AG04450 (cell line): ENCODE measurements at regions not wholly inside any gene's neighbourhood (a gene's known extent, or its start where the extent isn't known, plus 50 kb on each side); places are given as distances from the start of the nearest gene placed in this dataset.

Experiments used
- CTCF ChIA-PET: fragments of 300-600, 350-600 bp; formaldehyde crosslinking; extraction: SDS; loops from one replicate; lab custom pipeline; 2022; ENCODE audit warnings: antibody characterized with exemption, inconsistent platforms; lab: Charles Lee
- POLR2A ChIA-PET: fragments of 350-600 bp; formaldehyde crosslinking; extraction: SDS; loops from one replicate; lab custom pipeline; 2021; ENCODE audit warnings: antibody characterized with exemption, inconsistent platforms; lab: Yijun Ruan, JAX
- DNase-seq: peaks from one replicate; pipeline ENCODE4 v3.0.0-alpha.2; 2011; ENCODE audit warnings: low read depth, low spot score
- H3K27ac ChIP-seq: one replicate; pipeline ENCODE4 v1.5.1; 2012; ENCODE audit warnings: low read depth, low read length, control low read depth
- H3K27me3 ChIP-seq: one replicate; pipeline ENCODE4 v1.6.0; 2012; ENCODE audit warnings: low read length; ENCODE audit not compliant: control insufficient read depth, insufficient read depth
- H3K4me3 ChIP-seq: 2 replicates; pipeline ENCODE4 v1.5.1; 2011; ENCODE audit warnings: mild to moderate bottlenecking, low read depth, low read length, control low read depth
- H3K9me3 ChIP-seq: 2 replicates; pipeline ENCODE4 v1.5.1; 2012; ENCODE audit warnings: low read length; ENCODE audit not compliant: control insufficient read depth, insufficient read depth
- TF ChIP-seq, protein P1 (sequence below): IDR thresholded peaks from 2 replicates; pipeline ENCODE4 v1.5.1; 2011; ENCODE audit warnings: low read depth, low read length, control low read depth, inconsistent platforms

DNA sequence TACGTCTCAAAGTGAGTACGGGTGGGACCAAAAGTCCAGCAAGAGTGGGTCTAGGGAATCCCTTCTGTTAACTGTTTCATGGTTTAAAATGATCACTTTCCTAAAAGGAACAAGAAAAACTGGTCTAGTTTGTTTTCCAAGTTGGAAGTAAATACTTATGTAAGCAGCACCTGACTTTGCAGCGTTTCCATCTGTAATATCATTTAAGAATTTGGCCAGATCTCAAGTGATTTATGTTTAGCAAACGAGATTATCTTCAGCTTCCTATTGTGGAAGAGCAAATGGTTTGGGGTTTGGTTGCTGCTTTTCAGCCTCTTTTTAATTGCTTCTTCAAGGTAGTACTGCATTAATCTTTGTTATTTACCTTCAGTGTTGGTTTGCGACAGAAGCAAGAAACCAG is 50.4 kb downstream of the FHIP1A start:
- Histone ChIP-seq H3K4me3 (no peak overlapping the region), H3K27ac (no peak overlapping the region), H3K9me3 (no peaks in the 10 kb centered on the region), H3K27me3 (peaks cover 18% of the 10 kb centered on the region)
- no peak for DNase-seq
- POLR2A ChIA-PET, result no interaction called here
- TF ChIP-seq, protein P1, sequence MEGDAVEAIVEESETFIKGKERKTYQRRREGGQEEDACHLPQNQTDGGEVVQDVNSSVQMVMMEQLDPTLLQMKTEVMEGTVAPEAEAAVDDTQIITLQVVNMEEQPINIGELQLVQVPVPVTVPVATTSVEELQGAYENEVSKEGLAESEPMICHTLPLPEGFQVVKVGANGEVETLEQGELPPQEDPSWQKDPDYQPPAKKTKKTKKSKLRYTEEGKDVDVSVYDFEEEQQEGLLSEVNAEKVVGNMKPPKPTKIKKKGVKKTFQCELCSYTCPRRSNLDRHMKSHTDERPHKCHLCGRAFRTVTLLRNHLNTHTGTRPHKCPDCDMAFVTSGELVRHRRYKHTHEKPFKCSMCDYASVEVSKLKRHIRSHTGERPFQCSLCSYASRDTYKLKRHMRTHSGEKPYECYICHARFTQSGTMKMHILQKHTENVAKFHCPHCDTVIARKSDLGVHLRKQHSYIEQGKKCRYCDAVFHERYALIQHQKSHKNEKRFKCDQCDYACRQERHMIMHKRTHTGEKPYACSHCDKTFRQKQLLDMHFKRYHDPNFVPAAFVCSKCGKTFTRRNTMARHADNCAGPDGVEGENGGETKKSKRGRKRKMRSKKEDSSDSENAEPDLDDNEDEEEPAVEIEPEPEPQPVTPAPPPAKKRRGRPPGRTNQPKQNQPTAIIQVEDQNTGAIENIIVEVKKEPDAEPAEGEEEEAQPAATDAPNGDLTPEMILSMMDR, result no peak
- CTCF ChIA-PET, result no interaction called here

DNA sequence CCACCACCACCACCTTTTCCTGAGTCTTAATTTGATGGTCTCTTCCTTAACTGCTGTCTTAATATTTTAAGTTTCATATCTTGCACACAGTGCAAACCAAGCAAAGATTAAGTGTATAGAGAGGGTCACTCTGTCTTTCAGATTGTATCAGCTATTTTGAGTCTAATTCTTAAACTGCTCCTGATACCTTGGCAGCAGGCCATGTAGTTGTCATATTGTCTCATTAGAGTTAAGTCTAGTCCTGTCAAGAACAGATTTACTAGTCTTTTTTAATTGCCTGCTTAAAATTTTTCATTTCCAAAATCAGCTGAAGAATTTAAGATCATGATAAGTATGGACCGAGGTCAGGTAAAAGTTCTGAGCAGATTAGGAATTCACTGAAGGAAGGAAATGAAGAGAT is 51.5 kb downstream of the FHIP1A start:
- DNase-seq, result no peak
- Histone ChIP-seq H3K27me3 (peaks cover 15% of the 10 kb centered on the region), H3K4me3 (no peak overlapping the region), H3K27ac (no peak overlapping the region), H3K9me3 (no peaks in the 10 kb centered on the region)
- TF ChIP-seq, protein P1, result no peak
- CTCF ChIA-PET, result no interaction called here
- POLR2A ChIA-PET, result no interaction called here

DNA sequence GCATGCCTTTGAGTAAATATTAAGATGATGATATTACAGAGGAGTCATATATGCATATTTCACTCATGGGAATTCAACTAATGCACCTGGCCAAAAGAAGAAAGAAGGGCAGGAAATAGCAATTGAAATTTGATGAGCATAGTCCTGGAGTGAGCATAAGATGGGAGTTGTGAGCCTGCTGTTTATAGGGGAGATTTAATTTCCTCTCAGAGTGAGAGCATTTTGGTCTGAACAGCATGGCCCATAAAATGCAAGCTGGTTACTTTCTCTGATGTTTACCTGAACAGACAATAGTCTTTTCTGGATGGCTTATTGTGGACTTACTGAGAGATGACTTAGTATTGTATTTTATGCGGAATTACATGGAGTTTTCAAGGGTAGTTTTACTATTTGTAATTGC is 53.6 kb downstream of the FHIP1A start:
- TF ChIP-seq, protein P1, result no peak

DNA sequence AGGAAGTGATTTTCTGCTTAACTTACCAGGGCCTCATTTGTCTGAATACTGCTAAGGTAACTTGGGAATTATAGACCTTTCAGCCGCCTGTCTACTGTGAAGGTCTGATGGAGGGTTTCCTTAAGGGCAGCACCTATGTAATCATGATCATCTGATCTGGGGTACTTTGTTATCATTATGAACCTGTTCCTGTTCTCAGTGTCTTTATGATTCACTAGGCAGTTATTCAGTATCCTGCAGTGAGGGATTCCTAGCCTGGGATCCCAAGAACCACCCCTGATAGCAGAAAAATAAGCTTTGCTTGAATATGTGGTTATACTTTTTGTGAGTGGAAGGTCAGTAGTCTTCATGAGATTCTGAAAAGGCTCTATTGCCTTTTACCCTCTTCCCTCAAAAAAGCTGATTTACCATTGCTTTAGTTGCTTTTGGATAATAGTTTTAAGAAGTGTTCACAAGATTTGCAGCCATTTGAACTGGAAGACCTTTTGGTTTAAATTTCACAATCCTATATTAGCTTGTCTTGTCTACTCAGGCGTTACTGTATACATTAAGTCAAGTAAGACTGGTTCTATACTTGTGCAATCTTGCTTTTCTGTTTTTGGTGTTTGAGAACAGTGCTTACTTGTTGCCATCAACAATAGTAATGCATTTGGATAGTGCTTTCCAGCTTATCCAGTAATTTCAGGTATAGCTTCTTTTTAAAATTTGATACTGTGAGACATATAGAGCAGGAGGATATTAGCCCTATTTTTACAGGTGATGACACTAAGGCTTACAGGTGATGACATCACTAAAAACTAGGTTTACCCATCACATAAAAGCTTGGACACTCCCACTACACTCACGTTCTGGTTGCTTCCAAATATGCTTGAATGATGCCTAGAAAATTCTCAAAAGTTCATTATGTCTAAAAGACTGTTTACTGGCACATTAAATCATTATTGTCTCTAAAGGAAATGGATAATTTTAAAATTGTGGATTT is 60.0 kb downstream of the FHIP1A start:
- CTCF ChIA-PET, result no interaction called here
- Histone ChIP-seq H3K4me3 (no peak overlapping the region), H3K27me3 (peaks cover 4% of the 10 kb centered on the region), H3K9me3 (no peaks in the 10 kb centered on the region), H3K27ac (no peak overlapping the region)
- POLR2A ChIA-PET, result no interaction called here
- no peak for DNase-seq
- TF ChIP-seq, protein P1, result no peak

More for the DNA sequence above, 53.6 kb downstream of the FHIP1A start:
- Histone ChIP-seq H3K27ac (no peak overlapping the region), H3K4me3 (no peak overlapping the region), H3K9me3 (no peaks in the 10 kb centered on the region), H3K27me3 (peaks cover 7% of the 10 kb centered on the region)
- ChIA-PET POLR2A (no interaction called here), CTCF (no interaction called here)
- no peak for DNase-seq

DNA sequence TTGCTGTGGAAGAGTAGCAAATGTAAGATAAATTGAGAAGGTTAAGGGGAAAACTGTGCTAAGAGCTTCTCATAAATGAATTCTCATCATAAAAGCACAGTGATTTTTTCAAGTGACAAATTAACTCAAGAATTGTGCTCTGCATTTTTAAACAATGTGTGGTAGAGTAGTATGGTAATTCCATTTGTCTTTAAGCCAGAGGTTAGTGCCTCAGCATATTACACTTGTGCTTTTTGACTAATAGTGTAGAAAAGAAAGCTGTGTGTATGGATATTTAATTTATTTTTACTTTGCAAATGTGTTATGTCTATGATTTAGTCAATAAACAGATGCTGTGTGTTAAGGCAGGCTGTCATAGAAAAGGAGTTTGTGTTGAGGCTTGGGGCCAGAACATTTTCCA is 61.0 kb downstream of the FHIP1A start:
- no peak for DNase-seq
- CTCF ChIA-PET, result no interaction called here
- peaks cover 4% of the 10 kb centered on the region for H3K27me3 ChIP-seq
- POLR2A ChIA-PET, result no interaction called here
- no peak overlapping the region for H3K27ac ChIP-seq
- H3K9me3 ChIP-seq, result no peaks in the 10 kb centered on the region
- H3K4me3 ChIP-seq, result no peak overlapping the region
- TF ChIP-seq, protein P1, result no peak
